ENCODE measurements at regions not wholly inside any gene's neighbourhood (a gene's known extent, or its start where the extent isn't known, plus 50 kb on each side); places are given as distances from the start of the nearest gene placed in this dataset.

GRCh38 chr21:27192281-27192949 is 225.5 kb upstream of the ADAMTS5 start:
- TF ChIP-seq CTCF (IDR thresholded peaks at IDR 0.05; ENCODE audit: low read depth, low read length) (no peak), MAX (IDR thresholded peaks at IDR 0.05; ENCODE audit: low read depth, low read length) (no peak), POLR2A (IDR thresholded peaks at IDR 0.05; ENCODE audit: extremely low read depth, insufficient read length) (no peak)

Measured in NB4 (cell line).